Left colon (tissue), 2 donors: ENCODE measurements at regions not wholly inside any gene's neighbourhood (a gene's known extent, or its start where the extent isn't known, plus 50 kb on each side); places are given as distances from the start of the nearest gene placed in this dataset.
A peak's percentile ranks its signal among the peaks of the same experiment; 100 is the strongest.

ENCODE experiments used
- ATAC-seq: fragments of 200-7000 bp; cut with Tn5 transposase; one replicate; pipeline ENCODE4 v1.9.1; 2020; ENCODE audit warnings: mild to moderate bottlenecking, moderate library complexity
- DNase-seq, 2 donors: peaks; one replicate each; pipeline ENCODE4 v3.0.0-alpha.2; 2020
- intact Hi-C, 2 donors: fragments of 100-400 bp; cut with DNase I in 1 of 2; cut with micrococcal nuclease in 1 of 2; formaldehyde crosslinking; loops; one replicate each; pipeline versions ENCODE4 v1.11.2 to v1.14.0; 2022; cut with DNase I, micrococcal nuclease
- donor health status: DM: no; HTN: no; CAD: no.
- donor health status: DM: yes; HTN: yes; CAD: no.

DNA sequence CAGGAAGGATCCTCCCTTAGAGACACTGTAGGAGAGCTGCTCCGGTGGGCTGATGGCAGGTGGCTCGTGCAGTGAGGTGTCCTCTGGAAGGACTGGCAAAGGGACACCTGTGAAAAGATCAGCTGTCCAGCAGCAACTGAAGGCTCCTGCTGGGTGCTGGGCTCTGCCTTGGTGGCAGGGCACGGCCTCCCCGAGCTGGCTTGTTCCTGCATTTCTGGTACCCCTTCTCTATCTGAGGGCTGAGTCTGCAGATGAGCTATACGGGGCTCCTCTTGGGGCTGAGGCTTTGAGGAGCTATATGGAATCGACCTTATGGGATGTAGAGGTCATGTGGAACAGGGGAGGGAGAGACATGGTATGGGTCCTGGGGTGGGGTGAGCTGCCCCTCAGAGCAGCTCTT is 875.8 kb downstream of the BRD1 start:
- DNase-seq (no peak), ATAC-seq (no peak)
- intact Hi-C loops = no loop called here

DNA sequence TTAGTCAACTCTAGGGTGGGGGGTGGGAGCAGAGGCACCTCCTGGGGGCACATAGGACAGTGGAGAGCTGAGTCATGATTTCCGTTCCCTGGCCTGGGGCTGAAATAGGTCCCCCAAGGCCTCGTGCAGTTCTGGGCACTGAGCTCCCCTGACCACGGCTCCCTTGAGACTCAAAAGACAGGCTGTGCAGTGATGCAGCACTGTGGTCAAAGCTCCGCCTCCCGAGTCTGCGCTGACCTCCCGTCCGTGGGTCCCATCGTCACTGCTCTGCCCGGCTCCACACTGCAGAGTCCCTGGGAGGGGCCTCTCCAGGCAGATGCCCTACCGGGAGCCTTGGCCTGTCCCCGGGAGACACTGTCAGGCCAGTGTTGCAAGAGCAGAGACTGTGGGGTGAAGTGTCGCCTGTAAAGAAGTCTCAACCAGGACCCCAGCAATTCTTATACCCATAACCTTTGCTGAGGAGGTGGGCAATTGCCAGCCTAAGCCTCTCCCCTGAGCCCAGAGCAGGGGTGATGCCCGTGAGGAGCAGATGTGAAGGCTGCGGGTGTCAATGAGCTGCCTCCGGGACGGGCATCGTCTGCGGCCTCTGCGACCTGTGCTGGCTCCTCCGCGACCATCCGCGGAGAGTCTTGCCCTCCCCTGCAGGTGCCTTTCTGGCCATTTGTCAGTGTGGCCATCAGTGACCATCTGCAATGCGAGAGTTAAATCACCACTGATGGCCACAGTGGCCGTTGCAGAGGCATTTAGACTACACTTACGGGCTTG is 877.3 kb downstream of the BRD1 start:
- DNase-seq (no peak), ATAC-seq (no peak)
- intact Hi-C loops = no loop called here

GRCh38 chr22:48949375-48950149 is 878.1 kb downstream of the BRD1 start:
- intact Hi-C loops = no loop called here
- DNase-seq = no peak
- no peak for ATAC-seq

DNA sequence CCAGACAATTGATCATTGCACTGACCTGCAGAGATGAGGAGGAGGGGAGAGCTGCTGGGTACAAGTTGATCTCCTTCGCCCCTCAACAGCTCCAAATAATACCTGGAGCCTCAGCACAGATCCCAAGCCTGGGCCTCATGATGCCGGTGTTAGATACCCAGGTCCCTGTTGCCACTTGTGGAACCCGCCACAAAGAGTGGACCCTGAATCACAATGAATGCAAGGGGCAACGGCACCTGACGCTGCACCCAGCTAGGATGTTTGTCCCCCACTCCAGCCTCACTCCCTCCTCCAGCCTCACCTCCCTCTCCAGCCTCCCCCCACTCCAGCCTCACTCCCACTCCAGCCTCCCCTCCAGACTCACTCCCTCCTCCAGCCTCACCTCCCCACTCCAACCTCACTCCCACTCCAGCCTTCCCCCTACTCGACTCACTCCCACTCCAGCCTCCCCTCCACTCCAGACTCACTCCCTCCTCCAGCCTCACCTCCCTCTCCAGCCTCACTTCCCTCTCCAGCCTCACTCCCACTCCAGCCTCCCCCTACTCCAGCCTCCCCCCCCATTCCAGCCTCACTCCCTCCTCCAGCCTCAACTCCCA is 879.0 kb downstream of the BRD1 start:
- ATAC-seq (no peak), DNase-seq (no peak)
- intact Hi-C loops = no loop called here

DNA sequence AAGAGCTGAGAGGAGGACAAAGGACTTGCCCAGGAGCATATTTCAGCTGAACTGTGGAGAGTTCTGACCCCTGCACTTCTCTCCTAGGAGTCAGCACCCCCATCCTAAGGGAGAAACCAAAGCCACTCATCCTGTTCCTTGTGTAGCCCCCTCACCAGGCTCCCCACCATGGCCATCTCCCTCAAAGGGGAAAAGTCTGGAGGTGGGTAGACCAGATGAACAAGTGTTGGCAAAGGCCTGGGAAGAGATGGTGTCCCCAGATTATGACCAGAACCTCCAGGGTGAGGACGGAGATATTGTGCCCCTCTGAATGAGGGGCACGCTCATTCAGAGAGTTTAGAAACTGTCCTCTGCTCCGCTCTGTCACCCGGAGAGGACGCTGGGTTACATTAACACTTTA is 880.0 kb downstream of the BRD1 start:
- DNase-seq (no peak), ATAC-seq (no peak)
- intact Hi-C loops = no loop called here

- ATAC-seq (no peak), DNase-seq (no peak)
- intact Hi-C loops = no loop called here
These were observed 881.8 kb downstream of the BRD1 start for GRCh38 chr22:48945621-48946458.

DNA sequence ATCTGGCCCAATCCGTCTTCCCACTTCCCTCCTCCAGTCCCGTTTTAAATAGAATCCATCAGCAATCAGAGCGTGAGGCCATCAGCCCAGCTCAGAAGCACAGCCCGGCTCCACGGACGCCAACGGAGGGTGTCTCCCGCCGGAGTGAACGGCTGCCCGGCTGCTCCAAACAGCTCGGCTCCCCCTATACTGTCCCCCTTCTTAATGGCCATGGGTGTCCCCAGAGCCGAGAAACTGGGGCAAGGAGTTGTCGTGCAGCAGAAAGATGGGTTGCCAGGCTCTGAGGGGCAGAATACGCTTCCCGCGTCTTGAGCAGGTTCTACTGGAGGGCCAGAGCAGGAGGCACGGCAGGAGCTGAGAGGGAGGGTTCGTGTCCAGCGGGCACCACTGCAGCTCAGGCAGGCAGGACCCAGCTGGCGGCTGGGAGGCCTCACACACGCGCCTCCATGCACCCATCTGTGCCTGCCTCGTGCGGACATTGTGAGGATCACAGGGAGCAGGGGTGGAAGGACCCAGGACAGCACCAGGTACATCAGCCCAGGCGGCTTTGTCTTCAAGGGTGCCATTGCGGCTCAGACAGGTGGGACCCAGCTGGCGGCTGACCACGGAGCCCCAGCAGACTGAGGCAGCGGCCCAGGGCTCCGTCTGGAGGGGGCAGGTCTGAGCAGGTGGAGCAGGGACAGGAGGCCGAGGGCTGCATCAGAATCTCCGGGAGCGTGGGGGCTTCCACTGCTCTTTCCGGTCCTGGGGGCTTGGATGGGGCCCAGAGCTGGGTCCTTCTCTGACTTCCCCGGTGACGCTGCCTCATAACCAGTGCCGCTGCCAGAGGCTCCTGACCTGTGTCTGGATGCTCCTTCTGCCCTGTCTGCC is 882.7 kb downstream of the BRD1 start:
- ATAC-seq (no peak), DNase-seq (no peak)
- intact Hi-C loops = no loop called here

DNA sequence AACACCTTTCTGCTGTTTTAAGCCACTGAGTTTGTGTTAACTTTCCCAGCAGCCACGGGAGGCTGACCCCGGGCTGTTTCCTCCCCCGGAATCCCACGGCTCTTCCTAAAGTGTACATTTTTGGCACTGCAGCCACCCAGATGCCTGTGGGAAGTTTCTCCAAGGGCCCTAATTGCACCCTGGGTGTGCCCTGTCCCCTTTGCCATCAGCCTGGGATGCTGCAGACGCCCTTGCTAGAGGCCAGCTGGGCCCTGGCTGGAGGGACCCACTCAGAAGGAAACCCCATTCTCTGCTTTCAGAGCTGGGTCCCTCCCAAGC is 883.3 kb downstream of the BRD1 start:
- no peak for ATAC-seq
- DNase-seq = no peak
- intact Hi-C loops = no loop called here

DNA sequence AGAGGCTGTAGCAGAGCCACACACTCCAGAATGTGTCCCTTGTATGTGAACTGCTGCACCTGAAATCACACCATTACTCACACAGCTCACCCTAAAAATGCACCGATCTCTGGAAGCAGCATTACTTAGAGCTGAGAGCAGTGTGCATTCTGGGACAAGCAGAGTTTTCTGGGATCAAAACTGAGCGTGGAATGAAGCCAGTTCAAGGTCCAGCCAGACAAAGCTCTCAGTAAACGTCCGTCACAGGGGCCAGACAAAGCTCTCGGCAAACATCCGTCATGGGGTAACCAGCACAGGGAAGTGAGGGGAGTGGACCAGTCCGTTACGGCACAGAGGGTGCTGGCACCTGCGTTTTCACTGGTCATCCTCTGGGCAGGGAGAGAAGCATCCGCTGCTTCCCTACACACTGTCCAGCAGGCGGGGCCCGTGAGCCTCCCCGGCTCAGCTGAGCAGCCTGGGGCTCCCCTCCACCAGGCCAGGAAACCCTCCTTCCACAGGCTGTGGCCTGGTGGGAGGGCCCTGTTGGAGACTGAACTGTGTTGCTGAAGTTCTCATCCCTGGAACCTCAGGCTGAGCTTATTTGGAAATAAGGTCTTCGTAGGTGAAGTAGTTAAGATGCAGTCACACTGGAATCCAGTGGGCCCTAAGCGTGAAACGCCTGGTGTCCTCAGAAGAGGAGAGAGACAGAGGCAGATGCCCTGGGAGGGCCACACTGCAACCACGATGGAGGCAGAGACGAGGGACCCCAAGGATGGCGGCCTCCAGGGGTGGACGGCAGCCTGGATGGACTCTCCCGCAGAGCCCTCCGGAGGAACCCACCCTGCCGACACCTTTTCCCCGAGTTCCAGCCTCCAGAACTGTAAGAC is 883.9 kb downstream of the BRD1 start:
- intact Hi-C loops = no loop called here
- DNase-seq (peak in 1 of 2 donors; percentile 12), ATAC-seq (peak; percentile 49)

DNA sequence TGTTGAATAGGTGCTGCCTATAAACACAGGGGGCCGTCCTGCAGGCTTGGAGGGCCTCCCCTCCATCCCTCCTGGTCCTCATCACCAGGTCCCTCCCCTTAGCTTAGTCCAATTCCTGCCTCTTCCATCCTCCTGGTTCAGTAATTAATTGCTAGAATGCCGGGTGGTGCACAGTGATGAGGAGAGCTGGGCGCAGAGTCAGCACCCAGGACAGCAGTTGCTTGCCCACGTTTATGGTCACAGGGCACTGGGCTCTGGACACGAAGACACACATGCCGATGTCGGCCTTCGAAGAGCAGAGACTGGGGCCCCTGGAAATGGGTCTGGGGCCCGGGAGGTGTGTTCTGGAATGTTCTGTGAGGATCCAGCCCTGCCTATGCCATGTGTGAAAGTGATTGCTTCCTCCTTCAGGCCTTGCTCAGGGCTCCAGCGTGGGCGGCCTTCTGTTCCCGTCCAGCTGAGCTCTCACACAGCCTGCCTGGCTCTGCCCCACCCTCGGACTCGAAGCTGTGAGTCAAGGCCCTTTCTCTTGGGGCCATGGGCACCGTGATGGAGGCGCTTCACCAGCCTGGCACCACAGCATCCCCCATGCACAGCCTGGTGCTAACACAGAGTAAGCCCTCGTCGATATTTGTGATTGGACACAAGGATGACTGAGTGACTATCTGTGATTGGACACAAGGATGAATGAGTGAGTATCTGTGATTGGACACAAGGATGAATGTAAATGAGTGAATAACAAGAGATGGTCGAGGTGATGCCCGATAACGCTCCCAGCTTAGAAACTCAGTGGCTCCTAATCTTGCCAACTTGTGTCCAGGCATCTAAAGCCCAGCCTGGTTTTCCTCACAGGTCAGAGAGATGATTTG is 884.7 kb downstream of the BRD1 start:
- intact Hi-C loops = no loop called here
- ATAC-seq = no peak
- DNase-seq = no peak

- intact Hi-C loops = no loop called here
- ATAC-seq = no peak
- no peak for DNase-seq
These were observed 885.6 kb downstream of the BRD1 start for GRCh38 chr22:48941903-48942575.

GRCh38 chr22:48941033-48941902 is 886.4 kb downstream of the BRD1 start:
- no peak for DNase-seq
- intact Hi-C loops = no loop called here
- no peak for ATAC-seq

DNA sequence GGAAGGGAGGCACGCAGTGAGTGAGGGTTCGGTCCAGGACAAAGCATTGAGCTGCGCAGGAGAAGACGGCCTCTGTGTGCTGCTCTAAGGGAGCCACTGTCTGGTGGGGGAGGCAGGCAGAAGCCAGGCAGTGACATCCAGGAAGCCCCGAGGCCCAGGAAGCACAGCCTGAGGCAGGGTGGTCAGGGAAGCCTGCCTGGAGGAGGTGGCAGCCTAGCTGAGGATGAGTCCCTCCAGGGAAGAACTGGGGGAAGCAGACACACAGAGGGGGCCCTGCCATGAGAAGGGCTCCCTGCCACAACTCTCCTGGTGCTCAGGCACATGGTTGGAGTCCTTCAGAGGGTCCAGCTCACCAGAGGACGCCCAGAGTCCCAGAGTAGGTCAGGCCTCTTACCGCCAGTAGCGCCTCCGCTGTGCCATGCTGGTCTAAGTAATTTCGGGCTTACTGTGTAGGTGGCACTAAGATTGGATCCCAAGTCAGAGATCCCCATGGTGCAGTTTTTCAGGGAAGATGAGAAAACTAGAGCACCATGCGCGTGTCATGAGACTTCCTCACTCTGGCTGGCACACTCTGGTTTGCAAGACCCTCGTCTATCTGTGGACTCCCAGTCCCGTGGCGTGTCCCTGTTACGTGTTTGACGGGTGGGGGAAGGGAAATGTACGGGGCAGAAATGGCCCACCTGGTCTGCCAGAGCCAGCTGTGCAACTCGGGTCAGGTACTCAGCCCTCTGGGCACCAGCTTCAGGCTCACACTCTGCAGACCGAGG is 887.2 kb downstream of the BRD1 start:
- DNase-seq = no peak
- no peak for ATAC-seq
- intact Hi-C loops = no loop called here

GRCh38 chr22:48939441-48940265 is 888.0 kb downstream of the BRD1 start:
- intact Hi-C loops = no loop called here
- no peak for ATAC-seq
- DNase-seq = no peak
